ENCODE measurements at regions not wholly inside any gene's neighbourhood (a gene's known extent, or its start where the extent isn't known, plus 50 kb on each side); places are given as distances from the start of the nearest gene placed in this dataset.
A peak's percentile ranks its signal among the peaks of the same experiment; 100 is the strongest.

DNA sequence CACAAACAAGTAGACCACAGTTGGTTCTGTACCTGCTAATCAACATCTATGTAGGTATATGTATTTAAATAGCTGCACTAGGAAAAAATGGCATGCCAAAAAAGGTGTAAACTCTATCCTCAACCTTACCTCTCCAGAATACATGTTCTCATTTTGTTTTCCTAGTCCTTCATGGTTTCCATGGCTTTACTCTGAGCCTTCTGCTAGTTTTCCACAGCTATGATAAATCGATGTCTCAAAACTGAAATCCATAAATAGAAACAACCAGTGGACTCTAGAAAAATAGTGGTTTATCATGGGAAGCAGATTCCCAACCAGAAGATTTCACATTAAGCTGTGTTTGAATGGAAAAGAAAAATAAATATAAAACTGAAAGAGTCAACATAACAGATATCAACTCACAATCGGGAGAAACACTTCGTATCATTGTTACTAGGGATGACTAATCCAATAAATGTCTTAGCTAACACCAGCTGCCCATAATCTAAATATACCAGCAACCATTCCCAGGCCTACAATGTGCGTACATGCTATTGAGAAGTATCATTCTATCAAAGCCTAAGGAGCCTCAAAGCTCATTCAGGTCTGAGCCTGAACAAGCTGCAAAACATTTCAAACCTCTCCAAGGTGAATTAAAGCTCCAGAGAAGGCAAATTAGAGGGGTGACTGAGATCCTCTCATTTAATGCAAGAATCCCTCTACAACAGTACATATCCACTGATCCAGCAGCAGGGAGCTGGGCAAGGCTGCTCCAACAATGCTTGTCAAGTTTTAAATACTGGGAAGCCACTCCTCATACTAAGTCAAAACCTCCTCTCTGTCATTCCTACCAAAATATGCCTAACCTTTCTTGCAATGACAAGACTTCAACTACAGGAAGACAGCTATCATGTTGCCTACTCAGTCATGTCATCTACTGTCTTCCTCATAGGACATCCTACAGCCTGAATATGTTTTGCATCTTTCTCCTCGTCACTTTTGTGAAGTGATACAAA, 90.2 kb downstream of the KCTD12 start:
- no peak for DNase-seq

DNA sequence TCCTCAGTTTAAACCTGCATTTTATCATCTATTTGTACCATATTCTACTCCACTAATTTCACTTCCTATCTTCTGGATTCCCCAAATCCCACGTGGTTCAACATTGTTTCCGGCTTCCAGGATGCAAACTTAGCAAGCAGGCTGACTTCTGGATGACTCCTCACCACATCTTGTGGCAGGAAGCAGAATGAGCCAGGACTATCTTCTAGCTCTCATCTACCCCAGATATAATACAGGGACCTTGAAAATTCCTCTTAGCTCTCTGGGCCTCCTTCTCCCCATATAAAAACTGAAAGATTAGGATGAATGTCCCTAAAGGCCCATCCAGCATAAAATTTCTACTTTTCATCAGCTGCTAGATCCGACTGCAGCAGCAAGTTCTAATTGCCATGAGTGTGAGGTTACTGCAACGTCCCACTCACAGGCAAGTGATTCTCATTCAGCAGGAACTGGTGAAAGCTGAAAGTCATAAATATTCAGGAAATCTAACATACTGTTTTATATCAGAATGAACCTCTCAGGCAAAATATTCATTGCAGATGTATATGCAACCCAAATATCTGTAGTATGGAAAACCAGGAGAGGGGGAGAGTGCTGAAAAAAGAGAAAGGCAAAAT, 93.4 kb downstream of the KCTD12 start:
- DNase-seq, result peak; percentile 44

DNA sequence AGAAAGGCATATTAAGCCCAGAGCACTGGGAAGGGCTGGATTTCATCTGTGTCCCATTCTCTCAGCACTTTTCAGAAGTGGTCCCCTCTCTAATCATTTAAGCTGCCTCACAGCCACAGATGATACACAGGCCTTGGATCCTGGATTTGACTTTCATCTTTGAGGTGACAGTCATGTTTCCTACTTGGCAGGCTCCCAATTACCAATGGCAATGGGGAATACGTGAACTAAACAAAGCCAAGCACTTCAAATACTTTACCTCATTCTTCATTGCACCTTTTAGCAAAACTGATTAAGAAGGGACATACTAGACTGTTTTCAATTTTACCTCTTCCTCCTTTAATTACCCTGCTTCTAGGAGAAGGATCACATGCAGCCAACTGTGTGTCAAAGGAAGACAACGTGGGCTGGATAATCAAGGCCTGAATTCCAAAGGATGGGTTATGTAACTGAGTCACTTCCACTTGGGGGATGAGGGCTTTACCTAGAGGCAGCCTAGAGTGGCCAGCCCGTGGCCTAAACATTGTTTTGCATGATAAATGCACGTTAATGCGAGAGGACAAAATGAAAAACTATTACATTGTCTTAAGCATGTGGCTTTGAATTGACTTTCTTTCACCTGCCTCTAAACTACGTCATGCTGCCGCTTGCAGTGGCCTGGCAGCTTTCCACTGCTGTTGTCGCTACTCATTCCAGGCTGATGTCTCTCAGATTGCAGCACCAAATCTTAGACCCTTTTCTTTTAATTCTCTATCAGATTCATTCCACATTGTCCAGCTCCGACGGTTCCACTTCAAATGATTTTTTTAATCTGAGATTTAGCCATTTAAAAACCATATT, 95.0 kb downstream of the KCTD12 start:
- DNase-seq, result no peak

GRCh38 chr13:76790526-76790925, 95.7 kb downstream of the KCTD12 start:
- DNase-seq, result no peak

- DNase-seq, result no peak
Observed at GRCh38 chr13:76783798-76784197, 102.4 kb downstream of the KCTD12 start.

DNA sequence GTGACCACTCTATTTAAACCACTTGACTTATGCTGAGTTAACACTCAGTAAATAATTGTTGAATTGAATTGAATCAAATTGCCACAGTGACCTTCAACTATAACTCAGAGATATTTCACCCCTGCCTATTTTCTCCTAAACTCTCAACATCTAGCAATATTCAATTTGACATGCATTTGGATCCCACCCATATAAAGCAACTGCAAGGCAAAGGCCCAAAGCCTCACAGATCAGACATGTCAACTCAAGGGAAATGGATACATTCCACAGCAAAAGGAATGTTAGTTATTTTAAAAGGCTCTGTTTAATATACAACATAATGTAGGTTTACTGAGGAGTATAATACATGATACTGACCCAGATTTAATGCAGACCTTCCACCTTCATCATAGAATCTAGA, 107.4 kb downstream of the KCTD12 start:
- DNase-seq, result no peak

DNA sequence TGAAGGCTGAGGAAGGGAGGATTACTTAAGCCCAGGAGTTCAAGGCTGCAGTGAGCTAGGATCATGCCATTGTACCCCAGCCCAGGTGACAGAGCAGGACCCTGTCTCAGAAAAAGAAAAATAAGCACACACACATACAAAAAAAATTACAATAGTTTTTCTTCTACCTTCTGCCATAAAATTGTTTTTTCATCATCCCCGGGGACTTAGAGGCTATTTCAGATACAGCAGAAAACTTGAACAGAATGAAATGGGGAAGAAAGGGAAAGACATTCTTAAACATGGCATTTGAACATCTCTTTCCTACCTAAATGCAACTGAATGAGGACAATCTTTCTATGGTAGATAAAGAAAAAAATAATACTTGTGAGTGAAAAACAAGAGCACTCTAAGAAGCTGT, 109.1 kb downstream of the KCTD12 start:
- DNase-seq, result no peak

DNA sequence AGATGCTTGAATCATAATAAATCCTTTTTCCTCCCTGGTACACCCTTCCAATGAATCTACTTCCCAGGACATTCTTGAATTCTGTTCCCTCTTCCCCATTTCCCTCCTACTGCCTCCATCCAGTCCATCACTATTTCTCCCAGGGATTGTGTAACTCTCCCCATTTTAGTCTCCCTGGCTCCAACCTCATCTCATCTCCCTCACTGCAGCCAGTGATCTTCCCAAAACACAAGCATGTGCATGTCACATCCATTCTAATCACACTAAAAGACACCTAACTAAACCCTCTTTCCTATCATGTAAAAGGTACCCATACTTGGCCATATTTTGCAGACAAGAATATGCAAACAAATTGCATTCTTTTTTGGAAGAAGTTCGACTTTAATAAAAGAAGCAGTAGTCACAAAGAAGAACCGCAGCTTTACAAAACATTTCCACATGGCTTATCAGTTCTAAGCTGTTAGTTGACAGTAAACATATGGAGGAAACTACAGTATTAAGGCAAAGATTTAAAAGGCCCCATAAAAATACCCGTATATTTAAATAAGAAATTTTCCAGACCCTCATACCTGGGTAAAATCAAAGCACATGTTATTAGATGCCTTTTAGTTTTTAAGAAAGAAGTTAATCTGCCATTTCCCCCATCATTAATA, 111.0 kb downstream of the KCTD12 start:
- DNase-seq, result no peak

GRCh38 chr13:76773448-76774094, 112.6 kb downstream of the KCTD12 start:
- DNase-seq, result no peak

GRCh38 chr13:76772241-76772640, 114.0 kb downstream of the KCTD12 start:
- DNase-seq, result no peak

- no peak for DNase-seq
Observed at GRCh38 chr13:76769271-76769791, 116.9 kb downstream of the KCTD12 start.

DNA sequence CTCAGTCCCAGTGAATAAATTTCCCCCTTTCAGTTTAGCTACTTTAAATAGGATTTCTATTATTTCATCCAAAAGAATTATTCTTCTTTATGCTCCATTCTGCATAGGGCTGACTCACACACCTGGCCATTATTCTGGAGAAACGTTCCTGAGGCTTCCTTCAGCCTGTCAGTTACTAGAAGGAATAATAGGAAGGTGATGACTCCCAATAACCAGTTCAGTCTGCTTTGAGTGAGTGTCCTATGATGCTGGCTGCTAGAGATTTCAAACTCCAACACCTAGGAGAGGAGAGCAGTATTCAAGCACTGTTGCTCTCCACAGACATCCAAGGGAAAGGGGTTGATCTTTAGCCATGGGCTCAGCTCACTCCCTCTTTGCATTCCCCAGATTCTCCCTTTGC, 117.8 kb downstream of the KCTD12 start:
- DNase-seq, result no peak

GRCh38 chr13:76764916-76765315, 121.3 kb downstream of the KCTD12 start:
- no peak for DNase-seq

- no peak for DNase-seq
Observed at GRCh38 chr13:76764429-76764828, 121.8 kb downstream of the KCTD12 start.

- no peak for DNase-seq
Observed at GRCh38 chr13:76762721-76763120, 123.5 kb downstream of the KCTD12 start.

DNA sequence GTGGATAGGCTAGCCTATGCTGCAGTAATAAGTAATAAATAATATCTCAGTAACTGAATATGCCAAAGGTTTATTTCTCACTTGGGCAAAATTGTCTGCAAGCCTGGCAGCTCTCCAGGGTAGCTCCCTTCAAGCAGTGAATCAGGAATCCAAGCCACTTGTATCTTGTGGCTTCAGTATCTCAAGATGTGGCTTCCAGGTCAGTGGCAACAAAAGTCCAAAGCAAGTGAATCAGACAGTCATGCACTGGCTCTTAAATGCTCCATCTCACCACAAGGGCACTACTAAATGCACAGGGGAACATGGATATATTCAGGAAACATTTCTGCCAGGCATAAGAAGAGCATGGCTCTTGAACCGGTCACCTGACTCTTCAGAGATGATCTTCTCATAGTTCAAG, 126.3 kb downstream of the KCTD12 start:
- DNase-seq, result peak; percentile 61

GRCh38 chr13:76758738-76759137, 127.5 kb downstream of the KCTD12 start:
- DNase-seq, result no peak

DNA sequence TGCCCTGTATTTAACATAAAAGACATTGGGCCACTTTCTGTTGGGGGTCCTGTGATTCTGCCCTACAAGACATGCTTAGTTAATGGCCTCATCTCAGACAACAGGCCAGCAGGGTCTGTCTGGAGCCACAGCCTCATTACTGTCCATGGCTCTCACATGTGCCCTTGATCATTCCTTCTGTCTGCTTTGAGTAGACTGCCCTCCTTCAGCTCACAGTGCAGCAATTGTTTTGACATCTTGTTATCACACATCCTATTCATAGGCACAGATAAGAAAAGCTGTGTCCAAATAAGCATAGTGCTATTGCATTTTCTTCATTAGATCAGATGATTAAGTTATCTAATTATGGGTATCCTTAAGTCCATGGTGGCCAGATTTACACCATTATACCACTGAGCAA, 127.9 kb downstream of the KCTD12 start:
- DNase-seq, result no peak

GRCh38 chr13:76756451-76756850, 129.8 kb downstream of the KCTD12 start:
- no peak for DNase-seq

- peak; percentile 87 for DNase-seq
Observed at GRCh38 chr13:76754414-76754813, 131.8 kb downstream of the KCTD12 start.

GRCh38 chr13:76751278-76751677, 134.9 kb downstream of the KCTD12 start:
- DNase-seq, result no peak

- no peak for DNase-seq
Observed at GRCh38 chr13:76750126-76750525, 136.1 kb downstream of the KCTD12 start.
